PC-9 (cell line): ENCODE measurements at regions not wholly inside any gene's neighbourhood (a gene's known extent, or its start where the extent isn't known, plus 50 kb on each side); places are given as distances from the start of the nearest gene placed in this dataset.
"Not testable (repeated sequence)": the region's sequence is repeated elsewhere in the genome, so short reads cannot be mapped to it uniquely, and the experiment has no call there.

ENCODE experiments used
- EZH2 ChIP-seq: fragments of 200-600 bp; sonication (generic); IDR thresholded peaks from 2 replicates; pipeline ENCODE4 v1.8.0; 2017; ENCODE audit warnings: antibody characterized with exemption, low read depth
- TF ChIP-seq, protein P1 (sequence below): fragments of 200-600 bp; sonication (generic); conservative IDR thresholded peaks from 2 replicates; pipeline ENCODE4 v1.6.1; 2017; ENCODE audit warnings: mixed run types, antibody characterized with exemption, mild to moderate bottlenecking, moderate library complexity

DNA sequence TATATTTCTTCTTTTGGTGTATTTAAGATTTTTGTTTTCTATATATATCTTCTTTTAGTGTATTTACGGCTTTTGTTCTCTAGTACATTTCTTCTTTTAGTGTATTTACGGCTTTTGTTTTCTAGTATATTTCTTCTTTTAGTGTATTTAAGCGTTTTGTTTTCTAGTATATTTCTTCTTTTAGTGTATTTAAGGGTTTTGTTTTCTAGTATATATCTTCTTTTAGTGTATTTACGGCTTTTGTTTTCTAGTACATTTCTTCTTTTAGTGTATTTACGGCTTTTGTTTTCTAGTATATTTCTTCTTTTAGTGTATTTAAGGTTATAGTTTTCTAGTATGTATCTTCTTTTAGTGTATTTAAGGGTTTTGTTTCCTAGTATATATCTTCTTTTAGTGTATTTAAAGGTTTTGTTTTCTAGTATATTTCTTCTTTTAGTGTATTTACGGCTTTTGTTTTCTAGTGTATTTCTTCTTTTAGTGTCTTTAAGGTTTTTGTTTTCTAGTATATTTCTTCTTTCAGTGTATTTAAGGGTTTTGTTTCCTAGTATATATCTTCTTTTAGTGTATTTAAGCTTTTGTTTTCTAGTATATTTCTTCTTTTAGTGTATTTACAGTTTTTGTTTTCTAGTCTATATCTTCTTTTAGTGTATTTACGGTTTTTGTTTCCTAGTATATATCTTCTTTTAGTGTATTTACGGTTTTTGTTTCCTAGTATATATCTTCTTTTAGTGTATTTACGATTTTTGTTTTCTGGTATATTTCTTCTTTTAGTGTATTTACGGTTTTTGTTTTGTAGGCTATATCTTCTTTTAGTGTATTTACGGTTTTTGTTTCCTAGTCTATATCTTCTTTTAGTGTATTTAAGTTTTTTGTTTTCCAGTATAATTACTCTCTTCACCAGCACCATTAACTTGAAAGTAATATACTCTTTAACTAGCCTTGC, 249.4 kb downstream of the SHOX start:
- TF ChIP-seq, protein P1, sequence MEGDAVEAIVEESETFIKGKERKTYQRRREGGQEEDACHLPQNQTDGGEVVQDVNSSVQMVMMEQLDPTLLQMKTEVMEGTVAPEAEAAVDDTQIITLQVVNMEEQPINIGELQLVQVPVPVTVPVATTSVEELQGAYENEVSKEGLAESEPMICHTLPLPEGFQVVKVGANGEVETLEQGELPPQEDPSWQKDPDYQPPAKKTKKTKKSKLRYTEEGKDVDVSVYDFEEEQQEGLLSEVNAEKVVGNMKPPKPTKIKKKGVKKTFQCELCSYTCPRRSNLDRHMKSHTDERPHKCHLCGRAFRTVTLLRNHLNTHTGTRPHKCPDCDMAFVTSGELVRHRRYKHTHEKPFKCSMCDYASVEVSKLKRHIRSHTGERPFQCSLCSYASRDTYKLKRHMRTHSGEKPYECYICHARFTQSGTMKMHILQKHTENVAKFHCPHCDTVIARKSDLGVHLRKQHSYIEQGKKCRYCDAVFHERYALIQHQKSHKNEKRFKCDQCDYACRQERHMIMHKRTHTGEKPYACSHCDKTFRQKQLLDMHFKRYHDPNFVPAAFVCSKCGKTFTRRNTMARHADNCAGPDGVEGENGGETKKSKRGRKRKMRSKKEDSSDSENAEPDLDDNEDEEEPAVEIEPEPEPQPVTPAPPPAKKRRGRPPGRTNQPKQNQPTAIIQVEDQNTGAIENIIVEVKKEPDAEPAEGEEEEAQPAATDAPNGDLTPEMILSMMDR: not testable (repeated sequence)
- not testable (repeated sequence) for TF ChIP-seq EZH2
